Large intestine (tissue), 3 donors: ENCODE measurements at regions not wholly inside any gene's neighbourhood (a gene's known extent, or its start where the extent isn't known, plus 50 kb on each side); places are given as distances from the start of the nearest gene placed in this dataset.

Experiments used
- DNase-seq, 2 donors: peaks; one replicate each; pipeline versions ENCODE4 v3.0.0 to v3.0.0-alpha.2; 2013
- H3K27ac ChIP-seq: one replicate; pipeline ENCODE4 v1.5.1; 2013; ENCODE audit warnings: low read length
- H3K27me3 ChIP-seq: 2 replicates; pipeline ENCODE4 v1.6.1; 2013; ENCODE audit warnings: low read length; ENCODE audit not compliant: control insufficient read depth, insufficient read depth
- H3K36me3 ChIP-seq: 2 replicates; pipeline ENCODE4 v1.6.1; 2013; ENCODE audit warnings: low read length; ENCODE audit not compliant: control insufficient read depth, insufficient read depth
- H3K4me1 ChIP-seq: one replicate; pipeline ENCODE4 v1.6.1; 2013; ENCODE audit warnings: low read length; ENCODE audit not compliant: control insufficient read depth, insufficient read depth
- H3K4me3 ChIP-seq: one replicate; pipeline ENCODE4 v1.5.1; 2013; ENCODE audit warnings: low read length
- H3K9me3 ChIP-seq: one replicate; pipeline ENCODE4 v1.6.1; 2013; ENCODE audit warnings: mild to moderate bottlenecking, low read depth, low read length, moderate library complexity; ENCODE audit not compliant: control insufficient read depth
- WGBS: methylation state at CpG from one replicate; pipeline ENCODE4 v1.1.5; 2013; ENCODE audit warnings: low lambda C conversion rate; ENCODE audit not compliant: insufficient coverage; 5-methylcytosine and 5-hydroxymethylcytosine counted together

GRCh38 chr6:53413326-53413725 lies 64.6 kb upstream of the ELOVL5 start:
- no peak overlapping the region for H3K27ac ChIP-seq
- DNase-seq: no peak
- 93% methylated on average over 3 of the region's 4 CpGs for WGBS
- H3K36me3 ChIP-seq: no peaks in the 10 kb centered on the region
- no peaks in the 10 kb centered on the region for H3K4me1 ChIP-seq
- H3K4me3 ChIP-seq: no peak overlapping the region
- H3K27me3 ChIP-seq: no peaks in the 10 kb centered on the region
- no peaks in the 10 kb centered on the region for H3K9me3 ChIP-seq

- Histone ChIP-seq H3K4me3 (no peak overlapping the region), H3K4me1 (no peaks in the 10 kb centered on the region), H3K27me3 (no peaks in the 10 kb centered on the region), H3K36me3 (no peaks in the 10 kb centered on the region), H3K9me3 (no peaks in the 10 kb centered on the region), H3K27ac (no peak overlapping the region)
- WGBS: 60% methylated on average over 1 of the region's 1 CpG
- no peak for DNase-seq
Observed at GRCh38 chr6:53412751-53413150, 64.0 kb upstream of the ELOVL5 start.

- no CpG with 5 or more reads among the region's 5 CpGs for WGBS
- DNase-seq: no peak
Observed at GRCh38 chr6:53412021-53412715, 63.4 kb upstream of the ELOVL5 start.

GRCh38 chr6:53411451-53411850 lies 62.7 kb upstream of the ELOVL5 start:
- Histone ChIP-seq H3K36me3 (no peaks in the 10 kb centered on the region), H3K9me3 (no peaks in the 10 kb centered on the region), H3K27ac (no peak overlapping the region), H3K27me3 (no peaks in the 10 kb centered on the region), H3K4me1 (no peaks in the 10 kb centered on the region), H3K4me3 (no peak overlapping the region)
- no peak for DNase-seq
- no CpG with 5 or more reads among the region's 2 CpGs for WGBS

More at GRCh38 chr6:53412021-53412715, 63.4 kb upstream of the ELOVL5 start:
- H3K4me1 ChIP-seq: no peaks in the 10 kb centered on the region
- no peaks in the 10 kb centered on the region for H3K36me3 ChIP-seq
- no peak overlapping the region for H3K4me3 ChIP-seq
- H3K27me3 ChIP-seq: no peaks in the 10 kb centered on the region
- H3K27ac ChIP-seq: no peak overlapping the region
- no peaks in the 10 kb centered on the region for H3K9me3 ChIP-seq

- H3K27ac ChIP-seq: no peak overlapping the region
- H3K36me3 ChIP-seq: no peaks in the 10 kb centered on the region
- no peaks in the 10 kb centered on the region for H3K27me3 ChIP-seq
- no peak for DNase-seq
- no peaks in the 10 kb centered on the region for H3K4me1 ChIP-seq
- no peak overlapping the region for H3K4me3 ChIP-seq
- WGBS: 92% methylated on average over 4 of the region's 9 CpGs
- no peaks in the 10 kb centered on the region for H3K9me3 ChIP-seq
Observed at GRCh38 chr6:53410508-53411258, 61.9 kb upstream of the ELOVL5 start.

GRCh38 chr6:53408826-53409225 lies 60.1 kb upstream of the ELOVL5 start:
- no peaks in the 10 kb centered on the region for H3K36me3 ChIP-seq
- H3K27ac ChIP-seq: no peak overlapping the region
- no peaks in the 10 kb centered on the region for H3K4me1 ChIP-seq
- no peak overlapping the region for H3K4me3 ChIP-seq
- no peak for DNase-seq
- no peaks in the 10 kb centered on the region for H3K27me3 ChIP-seq
- no peaks in the 10 kb centered on the region for H3K9me3 ChIP-seq

GRCh38 chr6:53399027-53399344 lies 50.2 kb upstream of the ELOVL5 start:
- no peaks in the 10 kb centered on the region for H3K4me1 ChIP-seq
- H3K27me3 ChIP-seq: no peaks in the 10 kb centered on the region
- DNase-seq: no peak
- H3K36me3 ChIP-seq: no peaks in the 10 kb centered on the region
- no peaks in the 10 kb centered on the region for H3K9me3 ChIP-seq
- no peak overlapping the region for H3K27ac ChIP-seq
- no peak overlapping the region for H3K4me3 ChIP-seq

GRCh38 chr6:53398247-53399026 lies 49.7 kb upstream of the ELOVL5 start:
- H3K27ac ChIP-seq: no peak overlapping the region

More at GRCh38 chr6:53398247-53399026, 49.7 kb upstream of the ELOVL5 start:
- 88% methylated on average over 4 of the region's 5 CpGs for WGBS
- no peak overlapping the region for H3K4me3 ChIP-seq
- no peaks in the 10 kb centered on the region for H3K4me1 ChIP-seq
- H3K27me3 ChIP-seq: no peaks in the 10 kb centered on the region
- H3K36me3 ChIP-seq: no peaks in the 10 kb centered on the region
- DNase-seq: no peak
- H3K9me3 ChIP-seq: no peaks in the 10 kb centered on the region
